GM12873 (cell line): ENCODE measurements at regions not wholly inside any gene's neighbourhood (a gene's known extent, or its start where the extent isn't known, plus 50 kb on each side); places are given as distances from the start of the nearest gene placed in this dataset.

Experiments
- TF ChIP-seq, protein P1 (sequence below): IDR thresholded peaks from 2 replicates; pipeline ENCODE4 v1.5.1; 2012; ENCODE audit warnings: low read depth, mild to moderate bottlenecking, moderate library complexity, low read length, control low read depth; ENCODE audit not compliant: insufficient read depth; ENCODE audit errors: missing control alignments

DNA sequence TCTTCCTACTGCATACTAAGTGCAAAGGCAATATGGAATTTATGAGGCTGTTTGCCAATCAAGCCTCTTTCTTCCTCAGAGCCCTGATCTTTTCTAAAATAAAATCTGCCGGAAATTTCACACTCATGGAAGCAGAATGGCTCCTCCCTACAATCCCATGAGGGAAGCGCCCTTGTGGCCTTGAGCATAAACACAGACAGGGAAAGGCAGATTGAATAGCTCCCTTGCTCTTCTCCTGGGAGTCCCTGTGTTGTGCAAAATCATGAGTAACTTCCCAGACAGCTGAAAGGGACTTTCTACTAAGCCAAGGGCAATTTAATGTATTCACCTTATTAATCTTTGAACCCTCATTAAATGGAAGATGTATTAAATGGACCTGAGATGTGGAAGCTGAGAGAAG, 226.1 kb upstream of the PIK3R1 start:
- TF ChIP-seq, protein P1, sequence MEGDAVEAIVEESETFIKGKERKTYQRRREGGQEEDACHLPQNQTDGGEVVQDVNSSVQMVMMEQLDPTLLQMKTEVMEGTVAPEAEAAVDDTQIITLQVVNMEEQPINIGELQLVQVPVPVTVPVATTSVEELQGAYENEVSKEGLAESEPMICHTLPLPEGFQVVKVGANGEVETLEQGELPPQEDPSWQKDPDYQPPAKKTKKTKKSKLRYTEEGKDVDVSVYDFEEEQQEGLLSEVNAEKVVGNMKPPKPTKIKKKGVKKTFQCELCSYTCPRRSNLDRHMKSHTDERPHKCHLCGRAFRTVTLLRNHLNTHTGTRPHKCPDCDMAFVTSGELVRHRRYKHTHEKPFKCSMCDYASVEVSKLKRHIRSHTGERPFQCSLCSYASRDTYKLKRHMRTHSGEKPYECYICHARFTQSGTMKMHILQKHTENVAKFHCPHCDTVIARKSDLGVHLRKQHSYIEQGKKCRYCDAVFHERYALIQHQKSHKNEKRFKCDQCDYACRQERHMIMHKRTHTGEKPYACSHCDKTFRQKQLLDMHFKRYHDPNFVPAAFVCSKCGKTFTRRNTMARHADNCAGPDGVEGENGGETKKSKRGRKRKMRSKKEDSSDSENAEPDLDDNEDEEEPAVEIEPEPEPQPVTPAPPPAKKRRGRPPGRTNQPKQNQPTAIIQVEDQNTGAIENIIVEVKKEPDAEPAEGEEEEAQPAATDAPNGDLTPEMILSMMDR: no peak

DNA sequence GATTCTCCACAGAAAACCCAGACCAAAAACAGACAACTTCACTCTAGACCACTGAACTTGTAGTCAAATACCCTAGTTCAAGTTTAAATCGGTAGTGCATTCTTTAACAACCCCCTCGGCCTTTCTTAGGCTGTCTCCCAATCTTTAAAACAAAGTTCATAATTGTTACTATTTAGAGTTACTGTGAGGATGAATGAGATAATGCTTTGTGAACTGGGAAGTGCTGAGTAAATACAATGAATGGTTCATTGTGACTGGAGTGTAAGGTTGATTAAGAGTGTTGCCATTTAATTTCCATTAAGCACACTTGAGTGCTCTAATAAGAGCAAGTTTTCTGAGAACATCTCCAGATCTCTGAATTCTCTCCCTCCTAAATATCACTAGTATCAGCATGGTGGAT, 228.8 kb upstream of the PIK3R1 start:
- TF ChIP-seq, protein P1: no peak

DNA sequence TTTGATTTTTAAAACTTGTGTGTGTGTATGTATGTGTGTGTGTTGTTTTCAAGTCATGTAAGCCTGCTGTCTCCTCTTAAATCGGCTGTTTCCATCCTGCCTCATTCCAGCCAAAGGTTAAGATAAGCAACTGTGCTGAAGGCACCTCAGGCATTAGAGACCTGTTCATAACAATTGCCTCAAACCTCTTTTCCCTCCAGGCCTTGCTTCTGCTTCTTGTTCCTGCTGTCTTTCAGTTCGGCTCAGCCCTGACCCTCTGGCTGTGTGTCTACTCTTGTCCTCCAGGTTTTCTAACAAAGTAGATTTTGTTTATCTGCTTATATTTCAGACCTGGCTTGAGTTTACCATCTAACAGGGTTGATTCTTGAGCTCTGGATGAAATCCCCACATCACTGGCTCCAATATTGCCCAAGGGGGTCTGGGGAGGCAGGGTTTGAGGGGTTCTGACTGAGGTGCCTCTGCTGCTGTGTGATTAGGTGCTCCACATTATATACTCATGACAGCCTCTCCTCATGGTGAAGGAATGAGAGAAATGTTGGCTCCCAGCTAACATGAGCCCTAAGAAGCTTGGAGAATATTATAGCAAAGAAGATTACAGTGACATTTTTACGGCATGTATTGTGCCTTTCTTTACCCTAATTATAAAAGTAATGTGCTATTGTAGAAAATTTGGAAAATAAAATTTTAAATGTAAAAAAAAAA, 229.7 kb upstream of the PIK3R1 start:
- TF ChIP-seq, protein P1: no peak

DNA sequence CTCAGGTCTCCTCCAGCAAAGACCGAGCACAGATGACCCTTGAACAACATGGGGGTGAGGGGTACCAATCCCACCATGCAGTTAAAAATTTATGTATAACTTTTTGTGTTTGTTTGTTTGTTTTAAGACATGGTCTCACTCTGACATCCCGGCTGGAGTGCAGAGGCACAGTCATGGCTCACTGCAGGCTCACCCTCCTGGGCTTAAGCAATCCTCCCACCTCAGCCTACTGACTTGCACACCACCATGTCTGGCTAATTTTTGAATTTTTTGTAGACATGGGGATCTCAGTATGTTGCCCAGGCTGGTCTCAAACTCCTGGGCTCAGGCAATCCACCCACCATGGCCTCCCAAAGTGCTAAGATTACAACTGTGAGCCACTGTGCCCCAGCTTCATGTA, 231.0 kb upstream of the PIK3R1 start:
- TF ChIP-seq, protein P1: no peak

DNA sequence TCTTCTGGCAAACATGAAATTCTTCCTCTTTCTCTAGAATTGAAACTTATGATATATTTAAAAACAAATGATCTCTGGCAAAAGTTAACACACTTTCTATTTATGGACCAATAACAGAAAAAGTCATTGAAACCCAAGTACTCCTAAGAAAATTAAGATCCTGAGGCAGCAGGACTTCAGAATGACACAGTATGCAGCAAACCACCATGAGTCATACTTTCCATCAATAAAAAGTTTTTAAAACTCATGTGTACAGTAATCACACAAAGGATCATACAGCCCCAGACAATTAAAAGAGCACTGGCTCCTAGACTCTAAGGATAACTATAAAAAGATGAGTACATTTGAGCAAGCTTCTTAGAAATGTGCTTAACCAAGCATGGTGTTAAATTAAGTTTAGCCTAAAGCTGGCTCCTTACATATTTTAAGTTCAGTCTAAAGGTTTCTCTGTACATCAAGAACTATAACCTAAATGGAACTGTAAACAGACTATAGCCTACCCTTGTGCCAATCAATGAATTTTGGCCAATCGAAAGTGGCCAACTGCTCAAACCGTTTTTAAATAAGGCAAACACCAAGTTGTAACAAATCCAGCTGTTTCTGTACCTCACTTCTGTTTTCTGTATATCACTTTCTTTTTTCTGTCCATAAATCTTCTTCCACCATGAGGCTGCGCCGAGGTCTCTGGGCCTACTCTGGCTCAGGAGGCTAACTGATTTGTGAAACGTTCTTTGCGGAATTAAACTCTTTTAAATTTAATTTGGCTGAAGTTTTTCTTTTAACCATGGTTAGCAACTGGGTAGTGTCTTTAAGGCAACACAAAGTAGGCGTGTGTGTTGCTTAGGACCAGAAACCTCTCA, 232.1 kb upstream of the PIK3R1 start:
- TF ChIP-seq, protein P1: no peak

DNA sequence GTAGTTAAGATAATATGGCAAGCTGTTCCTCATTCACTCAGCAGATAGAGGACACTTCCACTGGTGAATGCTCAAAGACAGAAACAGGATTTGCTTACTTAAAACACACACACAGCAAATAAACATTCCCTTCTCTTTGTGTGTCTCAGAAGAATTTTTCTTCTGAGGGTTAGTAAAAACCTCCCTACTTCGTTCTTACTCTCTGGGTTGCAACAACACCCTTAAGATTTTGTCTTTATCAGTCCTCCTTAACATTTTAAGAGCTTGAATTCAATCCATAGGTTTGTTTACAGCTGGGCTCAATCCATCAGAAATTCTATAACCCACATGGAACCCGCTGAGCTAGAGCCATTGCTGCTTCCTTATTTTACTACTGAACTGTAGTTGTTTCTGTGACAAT, 237.4 kb upstream of the PIK3R1 start:
- TF ChIP-seq, protein P1: no peak

DNA sequence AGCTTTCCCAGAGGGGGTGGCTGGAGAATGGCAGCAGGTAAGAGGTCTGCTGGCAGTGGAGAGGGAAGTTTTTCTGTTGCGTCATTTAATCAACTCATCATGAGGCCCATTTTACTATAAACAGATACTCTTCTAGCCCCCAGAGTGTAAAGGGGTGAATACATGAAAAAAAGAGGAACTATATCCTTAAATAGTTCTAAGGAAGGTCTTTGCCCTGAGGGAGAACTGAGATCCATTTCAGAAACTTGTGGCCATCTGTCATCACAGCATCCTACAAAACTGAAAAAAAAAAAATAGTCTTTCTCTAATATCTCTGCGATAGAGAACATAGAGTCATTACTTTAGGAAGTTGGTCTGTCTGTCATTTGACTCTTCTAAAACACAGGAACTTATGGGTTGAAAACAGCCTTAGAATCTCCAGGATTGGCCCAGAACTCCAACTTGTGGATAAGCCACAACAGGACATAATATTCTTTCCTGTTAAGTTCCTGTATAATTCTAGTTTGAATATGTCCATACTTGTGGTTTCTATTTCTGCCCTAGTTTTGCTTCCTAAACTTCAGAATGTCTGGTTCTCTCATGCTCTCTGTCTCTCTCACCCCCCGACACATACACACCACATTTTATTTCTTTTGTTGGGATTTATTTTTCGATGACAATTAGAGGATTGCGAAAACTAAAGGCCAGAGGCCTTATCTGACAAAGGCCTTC, 238.5 kb upstream of the PIK3R1 start:
- TF ChIP-seq, protein P1: no peak
